SKM-1 treated with dmso at 0.1 percent for 144 hours (cell line): ENCODE measurements at regions not wholly inside any gene's neighbourhood (a gene's known extent, or its start where the extent isn't known, plus 50 kb on each side); places are given as distances from the start of the nearest gene placed in this dataset.
"Not testable (repeated sequence)": the region's sequence is repeated elsewhere in the genome, so short reads cannot be mapped to it uniquely, and the experiment has no call there.

Experiments
- DNase-seq: peaks from one replicate; lab custom pipeline; 2025; ENCODE audit not compliant: unreplicated experiment; lab: John Stamatoyannopoulos, UW

- DNase-seq: no peak
Measured at GRCh38 chr9:134545543-134546245, 95.9 kb upstream of the COL5A1 start.

DNA sequence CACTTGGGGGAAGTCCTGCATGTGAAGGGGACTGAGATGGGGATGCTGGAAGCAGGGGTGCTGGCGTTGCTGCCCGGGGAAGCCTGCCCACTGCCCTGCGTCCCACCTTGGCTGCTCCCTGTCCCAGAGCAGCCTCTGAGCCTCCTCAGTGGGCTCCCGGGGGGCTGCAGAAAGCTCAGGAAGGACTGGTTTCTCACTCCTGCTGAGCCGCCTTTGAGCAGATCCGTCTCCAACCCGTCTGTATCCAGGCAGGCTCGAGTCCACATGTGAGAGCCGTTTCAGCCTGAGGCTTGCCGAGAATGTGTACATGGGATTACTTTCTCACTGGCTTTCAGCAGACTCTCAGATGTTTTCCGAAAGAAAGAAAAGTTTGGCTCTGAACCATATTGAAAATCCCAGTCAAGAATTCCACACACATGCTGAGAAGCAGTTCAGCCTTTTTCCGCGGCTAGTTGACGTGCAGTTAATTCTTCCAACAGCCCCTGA, 95.3 kb upstream of the COL5A1 start:
- no peak for DNase-seq

GRCh38 chr9:134546746-134547145, 94.9 kb upstream of the COL5A1 start:
- DNase-seq: no peak

- DNase-seq: no peak
Measured at GRCh38 chr9:134547161-134548100, 94.2 kb upstream of the COL5A1 start.

DNA sequence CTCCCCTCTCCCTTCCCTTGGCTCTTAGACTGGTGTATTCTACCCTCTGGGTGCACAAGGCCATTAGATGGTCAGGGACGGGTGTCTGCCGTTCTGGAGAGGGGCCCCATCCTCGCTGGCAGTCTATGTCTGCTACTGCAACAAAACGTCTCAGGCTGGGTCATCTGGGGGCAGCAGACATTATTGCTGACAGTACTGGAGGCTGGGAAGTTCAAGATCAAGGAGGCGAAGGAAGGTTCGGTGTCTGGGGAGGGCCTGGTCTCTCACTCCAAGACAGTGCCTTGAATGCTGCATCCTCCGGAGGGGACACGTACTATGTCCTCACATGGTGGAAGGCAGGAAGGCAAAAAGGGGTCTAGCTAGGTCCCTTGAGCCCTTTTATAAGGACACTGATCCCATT, 93.4 kb upstream of the COL5A1 start:
- DNase-seq: no peak

DNA sequence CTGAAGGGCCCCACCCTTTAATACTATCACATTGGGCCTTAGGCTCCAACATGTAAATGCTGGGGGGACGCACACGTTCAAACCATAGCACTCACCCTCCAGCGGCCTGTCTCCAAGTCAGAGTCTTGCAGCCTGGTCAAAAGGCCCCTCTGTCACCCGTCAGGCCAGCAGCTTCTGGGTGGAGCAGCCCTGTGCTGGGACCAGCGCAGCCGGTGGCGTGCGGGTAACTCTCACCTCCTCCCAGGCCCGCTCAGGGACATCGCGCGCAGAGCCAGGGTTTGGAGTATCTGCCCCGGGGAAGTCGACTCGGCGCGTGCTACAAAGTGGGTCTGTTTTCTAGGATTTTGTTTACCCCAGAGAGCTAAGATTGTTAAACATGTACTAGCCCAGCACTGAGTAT, 93.0 kb upstream of the COL5A1 start:
- no peak for DNase-seq

GRCh38 chr9:134549336-134549735, 92.3 kb upstream of the COL5A1 start:
- no peak for DNase-seq

DNA sequence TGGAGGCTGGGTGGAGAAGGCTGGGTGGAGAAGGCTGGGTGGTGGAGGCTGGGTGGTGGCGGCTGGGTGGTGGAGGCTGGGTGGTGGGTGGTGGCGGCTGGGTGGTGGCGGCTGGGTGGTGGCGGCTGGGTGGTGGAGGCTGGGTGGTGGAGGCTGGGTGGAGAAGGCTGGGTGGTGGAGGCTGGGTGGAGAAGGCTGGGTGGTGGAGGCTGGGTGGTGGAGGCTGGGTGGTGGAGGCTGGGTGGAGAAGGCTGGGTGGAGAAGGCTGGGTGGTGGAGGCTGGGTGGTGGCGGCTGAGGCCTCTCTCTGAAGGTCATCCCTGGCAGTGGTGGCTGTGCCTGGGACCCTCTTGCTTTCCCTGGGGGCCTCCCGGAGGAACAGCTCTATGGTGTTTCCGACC, 91.5 kb upstream of the COL5A1 start:
- DNase-seq: not testable (repeated sequence)

GRCh38 chr9:134550584-134550983, 91.0 kb upstream of the COL5A1 start:
- no peak for DNase-seq

DNA sequence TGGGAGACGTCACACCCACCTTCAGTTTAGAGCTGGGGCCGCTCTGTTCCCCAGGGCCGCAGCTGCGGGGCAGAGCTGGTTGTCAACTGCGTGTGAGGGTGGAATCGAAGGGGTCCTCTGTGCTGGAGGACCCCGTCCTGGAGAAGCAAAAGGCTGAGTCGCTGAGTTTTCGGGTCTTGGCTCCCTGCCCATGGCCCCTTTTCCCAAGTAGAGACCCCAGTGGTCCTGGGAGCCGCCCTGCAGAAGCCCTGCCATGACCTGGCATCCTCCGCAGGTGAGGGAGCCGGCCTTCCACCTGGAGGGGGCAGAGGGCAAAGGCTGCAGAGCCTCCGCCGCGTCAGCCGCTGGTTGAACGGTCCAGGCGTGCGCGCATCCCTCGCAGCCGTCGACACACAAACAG, 90.4 kb upstream of the COL5A1 start:
- no peak for DNase-seq

DNA sequence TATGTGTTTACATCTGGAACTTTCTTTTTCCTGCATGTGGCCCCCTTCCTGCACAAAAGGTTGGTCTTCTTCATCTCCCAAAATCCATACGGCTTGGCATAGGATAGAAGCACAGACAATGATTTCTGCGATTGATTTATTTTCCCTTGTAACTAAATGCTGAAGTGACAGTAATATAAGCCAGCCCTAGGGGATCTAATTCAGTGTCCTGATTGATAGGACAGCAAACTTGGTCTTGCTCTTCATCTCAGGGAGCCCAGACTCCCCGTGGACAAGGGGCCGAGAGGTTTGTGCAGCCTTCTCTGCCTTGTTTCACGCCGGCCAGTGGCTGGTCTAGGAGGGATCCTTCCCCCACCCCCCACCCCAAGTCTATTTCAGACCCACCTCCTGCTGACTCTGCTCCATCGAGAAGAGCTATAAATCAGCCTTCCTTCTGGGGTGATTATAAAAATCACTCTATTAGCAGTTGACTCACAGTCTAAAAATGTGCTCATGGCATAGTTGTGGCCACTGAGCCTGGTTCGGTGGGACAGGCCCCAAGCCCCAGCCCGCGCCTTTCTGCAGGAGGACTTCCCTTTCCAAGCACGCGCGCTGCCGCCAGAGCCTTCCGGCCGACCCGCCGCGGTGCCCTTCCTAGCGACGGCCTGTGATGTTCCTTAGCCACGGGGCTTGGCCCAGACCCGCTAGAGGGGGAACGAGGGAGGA, 89.8 kb upstream of the COL5A1 start:
- DNase-seq: peak; percentile 47

GRCh38 chr9:134552349-134552990, 89.1 kb upstream of the COL5A1 start:
- DNase-seq: no peak

DNA sequence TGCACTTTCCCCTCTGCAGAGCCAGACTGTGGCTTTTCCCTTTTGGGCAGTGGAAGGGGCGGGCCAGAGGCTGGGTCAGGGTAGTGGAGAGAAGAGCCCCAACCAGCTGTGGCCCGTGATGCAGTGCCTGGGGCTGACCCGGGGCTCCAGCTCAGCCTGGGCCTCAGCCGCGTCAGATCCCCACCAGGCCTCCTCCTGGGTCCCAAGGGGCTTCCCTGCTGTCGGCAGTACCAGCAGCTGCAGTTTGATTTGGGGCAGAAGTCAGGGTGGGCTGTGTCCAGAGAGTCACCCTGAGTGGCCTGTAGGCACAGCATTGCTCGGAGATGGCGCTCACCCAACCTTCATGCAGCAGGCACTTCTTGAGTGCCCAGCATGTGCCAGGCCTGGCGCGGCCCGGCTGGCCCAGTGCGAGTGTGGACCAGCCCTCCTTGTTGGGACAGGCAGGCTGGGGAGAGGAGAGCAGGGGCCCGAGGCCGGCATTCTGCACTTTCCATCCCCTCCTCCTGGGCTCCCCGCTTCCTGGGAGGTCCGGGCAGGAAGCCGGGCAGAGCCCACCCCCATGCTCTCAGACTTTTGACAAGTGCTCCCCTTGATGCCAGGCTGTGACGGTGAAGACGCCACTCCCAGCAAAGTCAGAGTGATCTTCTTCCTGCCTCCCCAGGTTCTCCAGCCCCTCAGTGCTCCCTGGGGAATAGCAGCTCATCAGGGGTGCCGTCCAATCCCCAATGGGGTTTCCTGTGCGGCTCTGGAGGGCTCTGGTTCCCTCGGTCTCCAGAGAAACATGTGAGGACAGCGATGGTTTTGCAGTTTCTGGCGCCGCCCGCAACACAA, 88.3 kb upstream of the COL5A1 start:
- no peak for DNase-seq

GRCh38 chr9:134553996-134554372, 87.6 kb upstream of the COL5A1 start:
- DNase-seq: no peak

DNA sequence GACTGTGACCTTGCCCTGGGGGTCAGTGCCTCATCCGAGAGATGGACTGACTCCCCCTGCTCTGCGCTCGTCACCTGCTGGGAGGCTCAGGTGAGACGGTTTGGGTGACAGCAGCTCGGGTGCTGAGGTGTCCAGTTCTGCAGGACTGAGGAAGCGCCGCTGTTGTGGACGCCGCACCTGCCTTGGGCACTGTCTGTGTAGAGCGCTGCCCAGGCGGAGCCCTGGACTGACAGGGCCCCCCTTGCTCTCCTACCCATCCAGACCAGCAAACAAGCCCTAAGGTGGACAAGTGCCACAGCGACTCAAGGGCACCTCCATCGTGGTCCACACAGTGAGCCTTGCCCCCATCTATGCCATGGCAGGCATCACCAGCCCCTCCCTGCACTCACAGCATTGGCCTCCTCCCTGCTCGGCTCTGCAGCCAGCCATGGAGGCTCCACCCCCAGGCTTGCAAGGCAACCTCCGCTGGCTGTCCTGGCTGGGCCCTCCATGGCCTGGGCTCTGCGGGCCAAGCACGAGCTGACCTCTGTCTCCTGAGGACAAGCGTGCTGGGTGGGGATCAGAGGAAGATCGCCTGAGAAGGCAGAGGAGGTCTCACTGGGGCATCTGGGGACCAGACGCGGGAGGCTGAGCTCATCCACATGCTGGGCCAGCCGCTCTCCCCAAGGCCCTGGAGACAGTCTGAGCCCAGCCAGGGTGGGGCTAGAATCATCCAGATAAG, 87.1 kb upstream of the COL5A1 start:
- DNase-seq: no peak

DNA sequence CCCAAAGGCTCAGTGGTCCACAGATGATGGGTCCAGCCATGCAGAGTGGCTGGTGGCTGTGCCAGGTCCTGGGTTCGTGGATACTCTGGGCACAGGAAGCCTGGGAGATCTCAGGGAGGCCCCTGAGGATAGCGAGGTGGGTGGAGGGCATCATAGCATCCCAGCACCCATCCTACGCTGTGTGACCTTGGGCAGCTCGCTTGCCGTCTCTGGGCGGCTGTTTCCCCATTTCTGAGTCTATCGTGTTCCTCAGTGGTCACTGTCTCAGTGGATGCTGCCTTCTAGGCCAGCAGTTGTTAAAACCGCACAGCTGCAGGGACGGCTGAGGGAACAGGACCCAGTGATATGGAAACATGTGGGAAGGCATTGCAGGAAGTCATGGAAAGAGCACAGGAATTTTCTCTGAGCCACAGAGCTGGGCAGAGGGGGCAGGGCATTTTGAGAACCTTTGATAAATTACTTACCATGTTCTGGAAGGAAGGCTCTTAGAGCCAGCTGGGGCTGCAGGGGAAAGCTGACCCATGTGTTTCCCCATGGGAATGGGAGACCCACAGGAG, 86.4 kb upstream of the COL5A1 start:
- no peak for DNase-seq

- DNase-seq: no peak
Measured at GRCh38 chr9:134556531-134557068, 85.0 kb upstream of the COL5A1 start.

DNA sequence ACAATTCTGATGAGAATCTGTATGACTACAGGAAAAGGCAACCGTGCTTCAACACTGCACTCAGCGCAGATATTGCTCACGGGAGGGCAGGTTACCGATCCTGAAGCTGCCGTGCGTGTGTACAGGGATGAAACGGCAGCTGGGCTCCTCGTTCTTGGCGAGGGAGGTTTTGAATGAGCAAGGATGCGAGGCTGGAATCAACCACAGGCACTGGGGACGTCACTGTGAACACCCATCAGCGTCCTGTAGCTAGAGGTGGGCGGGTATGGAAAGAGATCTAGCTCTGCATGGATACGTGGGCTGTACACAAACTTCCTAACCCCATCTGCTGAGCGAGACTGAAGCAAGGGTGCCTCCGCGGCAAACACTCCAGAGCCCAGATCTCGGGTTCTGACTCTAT, 84.3 kb upstream of the COL5A1 start:
- no peak for DNase-seq
